H9 (cell line): ENCODE measurements at regions not wholly inside any gene's neighbourhood (a gene's known extent, or its start where the extent isn't known, plus 50 kb on each side); places are given as distances from the start of the nearest gene placed in this dataset.

Source experiments
- DNase-seq: peaks from one replicate; pipeline ENCODE4 v3.0.0-alpha.2; 2017
- H2AFZ ChIP-seq: one replicate; pipeline ENCODE4 v1.6.1; 2013; ENCODE audit warnings: mild to moderate bottlenecking, low read length, control low read depth, moderate library complexity
- H2AK5ac ChIP-seq: 2 replicates; pipeline ENCODE4 v1.6.1; 2013; ENCODE audit warnings: low read length, control low read depth, mixed read lengths; ENCODE audit not compliant: insufficient read length
- H2BK120ac ChIP-seq: one replicate; pipeline ENCODE4 v1.6.1; 2013; ENCODE audit warnings: low read depth, mild to moderate bottlenecking, low read length, control low read depth, inconsistent platforms; ENCODE audit not compliant: poor library complexity, severe bottlenecking
- H2BK12ac ChIP-seq: 2 replicates; pipeline ENCODE4 v1.6.1; 2013; ENCODE audit warnings: low read length, control low read depth, mixed read lengths, low read depth; ENCODE audit not compliant: insufficient read length
- H2BK15ac ChIP-seq: 2 replicates; pipeline ENCODE4 v1.6.1; 2013; ENCODE audit warnings: low read depth, low read length, control low read depth
- H2BK20ac ChIP-seq: one replicate; pipeline ENCODE4 v1.6.1; 2013; ENCODE audit warnings: low read depth, mild to moderate bottlenecking, low read length, control low read depth, inconsistent platforms; ENCODE audit not compliant: poor library complexity, severe bottlenecking
- H2BK5ac ChIP-seq: 2 replicates; pipeline ENCODE4 v1.6.1; 2013; ENCODE audit warnings: low read length, control low read depth, mixed read lengths; ENCODE audit not compliant: insufficient read length
- H3K14ac ChIP-seq: 2 replicates; pipeline ENCODE4 v1.6.1; 2013; ENCODE audit warnings: low read length, control low read depth; ENCODE audit not compliant: insufficient read depth
- H3K18ac ChIP-seq: 2 replicates; pipeline ENCODE4 v1.6.1; 2013; ENCODE audit warnings: low read depth, mild to moderate bottlenecking, mixed read lengths, low read length, control low read depth; ENCODE audit not compliant: insufficient read length
- H3K23ac ChIP-seq: 2 replicates; pipeline ENCODE4 v1.6.1; 2013; ENCODE audit warnings: low read length, control low read depth, mixed read lengths, low read depth; ENCODE audit not compliant: insufficient read length
- H3K23me2 ChIP-seq: 2 replicates; pipeline ENCODE4 v1.6.1; 2013; ENCODE audit warnings: low read depth, mild to moderate bottlenecking, mixed read lengths, low read length, control low read depth; ENCODE audit not compliant: insufficient read length, poor library complexity, severe bottlenecking
- H3K27ac ChIP-seq: 2 replicates; pipeline ENCODE4 v1.5.1; 2013; ENCODE audit warnings: low read length, control low read depth, mixed read lengths, low read depth; ENCODE audit not compliant: insufficient read length
- H3K27me3 ChIP-seq: 2 replicates; pipeline ENCODE4 v1.6.1; 2013; ENCODE audit warnings: low read length, control low read depth, inconsistent platforms; ENCODE audit not compliant: insufficient read depth
- H3K4ac ChIP-seq: 2 replicates; pipeline ENCODE4 v1.6.1; 2013; ENCODE audit warnings: low read depth, mild to moderate bottlenecking, control low read depth, inconsistent platforms, low read length, moderate library complexity
- H3K4me1 ChIP-seq: 2 replicates; pipeline ENCODE4 v1.6.1; 2013; ENCODE audit warnings: low read length, control low read depth, inconsistent platforms; ENCODE audit not compliant: insufficient read depth
- H3K4me2 ChIP-seq: 2 replicates; pipeline ENCODE4 v1.6.1; 2013; ENCODE audit warnings: low read length, control low read depth, mixed read lengths; ENCODE audit not compliant: insufficient read length, insufficient read depth
- H3K56ac ChIP-seq: 2 replicates; pipeline ENCODE4 v1.6.1; 2013; ENCODE audit warnings: low read depth, mild to moderate bottlenecking, mixed read lengths, low read length, control low read depth; ENCODE audit not compliant: insufficient read length
- H3K79me1 ChIP-seq: 2 replicates; pipeline ENCODE4 v1.6.1; 2013; ENCODE audit warnings: low read depth, mild to moderate bottlenecking, moderate library complexity, low read length, control low read depth, inconsistent platforms; ENCODE audit not compliant: insufficient read depth, poor library complexity, severe bottlenecking
- H3K79me2 ChIP-seq: 2 replicates; pipeline ENCODE4 v1.6.1; 2013; ENCODE audit warnings: low read length, control low read depth, inconsistent platforms; ENCODE audit not compliant: insufficient read depth
- H3K9ac ChIP-seq: 2 replicates; pipeline ENCODE4 v1.6.1; 2013; ENCODE audit warnings: low read length, control low read depth, mixed read lengths; ENCODE audit not compliant: insufficient read length; ENCODE audit errors: extremely low read depth
- H3K9me3 ChIP-seq: one replicate; pipeline ENCODE4 v1.6.1; 2013; ENCODE audit warnings: low read depth, low read length, inconsistent platforms; ENCODE audit not compliant: control insufficient read depth
- H3T11ph ChIP-seq: one replicate; pipeline ENCODE4 v1.6.1; 2013; ENCODE audit warnings: mild to moderate bottlenecking, low read length, control low read depth, inconsistent platforms
- H4K20me1 ChIP-seq: one replicate; pipeline ENCODE4 v1.6.1; 2013; ENCODE audit not compliant: control insufficient read depth, insufficient read length, insufficient read depth
- H4K5ac ChIP-seq: 2 replicates; pipeline ENCODE4 v1.6.1; 2013; ENCODE audit warnings: low read depth, mild to moderate bottlenecking, mixed read lengths, low read length, control low read depth; ENCODE audit not compliant: insufficient read length
- H4K8ac ChIP-seq: replicated peaks from 2 replicates; pipeline ENCODE4 v1.6.1; 2013; ENCODE audit warnings: low read length, control low read depth, mixed read lengths, low read depth; ENCODE audit not compliant: insufficient read length
- H4K91ac ChIP-seq: 2 replicates; pipeline ENCODE4 v1.6.1; 2013; ENCODE audit warnings: low read depth, mild to moderate bottlenecking, moderate library complexity, mixed read lengths, low read length, control low read depth; ENCODE audit not compliant: insufficient read length
- H3K27ac Mint-ChIP-seq, 3 experiments: 2 replicates in 2 of 3; 3 replicates in 1 of 3; pipeline ENCODE4 v1.8.0; 2020 to 2021; ENCODE audit warnings: mixed read lengths in 3 of 3, mild to moderate bottlenecking in 1 of 3, moderate library complexity in 1 of 3
- H3K27me3 Mint-ChIP-seq: 2 replicates; pipeline ENCODE4 v1.8.0; 2021; ENCODE audit warnings: low read depth, mild to moderate bottlenecking, moderate library complexity, mixed read lengths
- H3K36me3 Mint-ChIP-seq, 3 experiments: 2 replicates in 2 of 3; 3 replicates in 1 of 3; pipeline ENCODE4 v1.8.0; 2020 to 2021; ENCODE audit warnings: low read depth in 3 of 3, mixed read lengths in 3 of 3; ENCODE audit not compliant: insufficient read depth in 1 of 3
- H3K4me1 Mint-ChIP-seq, 2 experiments: 2 replicates each; pipeline ENCODE4 v1.8.0; 2020; ENCODE audit warnings: mixed read lengths in 2 of 2
- H3K4me3 Mint-ChIP-seq, 2 experiments: 2 replicates in 1 of 2; 3 replicates in 1 of 2; pipeline ENCODE4 v1.8.0; 2020 to 2021; ENCODE audit warnings: mild to moderate bottlenecking in 2 of 2, mixed read lengths in 2 of 2, moderate library complexity in 1 of 2
- H3K9me3 Mint-ChIP-seq, 2 experiments: 2 replicates in 1 of 2; 3 replicates in 1 of 2; pipeline ENCODE4 v1.8.0; 2020; ENCODE audit warnings: mild to moderate bottlenecking in 2 of 2, mixed read lengths in 2 of 2, moderate library complexity in 1 of 2
- WGBS: extraction: QIAGEN DNeasy Blood & Tissue Kit; methylation state at CpG from one replicate; pipeline ENCODE4 v1.1.7; 2013; ENCODE audit warnings: missing lambda C conversion rate, low lambda C conversion rate, mixed read lengths; ENCODE audit not compliant: insufficient read length; ENCODE audit errors: extremely low coverage; 5-methylcytosine and 5-hydroxymethylcytosine counted together
- TF ChIP-seq, protein P1 (sequence below): fragments of 200-600 bp; sonication (generic); conservative IDR thresholded peaks from 3 replicates; pipeline ENCODE4 v1.8.0; 2021; ENCODE audit warnings: antibody characterized with exemption, mild to moderate bottlenecking

DNA sequence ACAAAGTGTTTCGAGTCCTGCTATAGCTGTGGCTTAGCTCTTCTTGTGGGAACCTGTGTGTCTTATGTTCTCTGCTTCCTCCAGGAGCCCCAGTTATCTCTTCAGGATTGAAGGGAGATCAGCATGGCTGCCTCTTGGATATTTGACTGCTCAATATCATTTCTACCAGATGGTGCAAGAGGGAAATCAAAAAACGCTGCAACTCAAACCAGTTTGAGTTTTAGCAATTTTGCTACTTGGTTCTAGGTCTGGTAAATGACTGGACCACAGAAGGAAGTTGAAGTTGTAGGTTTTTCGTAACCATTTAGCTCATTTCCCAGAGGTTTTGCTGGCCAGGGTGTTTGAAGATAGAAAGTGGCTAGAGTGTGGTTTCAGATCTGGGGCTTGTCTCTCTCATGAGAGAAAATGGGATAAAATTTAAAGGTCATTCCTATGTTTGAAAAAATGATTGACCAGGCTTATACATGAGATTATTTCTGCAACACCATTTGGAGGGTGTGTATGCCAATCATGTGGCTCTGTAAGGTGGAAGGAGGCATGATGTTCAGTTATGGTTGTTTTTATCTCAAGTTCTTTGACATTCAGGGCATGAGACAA is 210.4 kb downstream of the SPRY1 start:
- H2AK5ac ChIP-seq: no peak overlapping the region
- H2BK120ac ChIP-seq: no peak overlapping the region
- no peak overlapping the region for H3T11ph ChIP-seq
- no peak overlapping the region for H2BK15ac ChIP-seq
- H3K4ac ChIP-seq: no peak overlapping the region
- WGBS: no CpG with 5 or more reads among the region's 3 CpGs
- no peak overlapping the region for H2AFZ ChIP-seq
- no peaks in the 10 kb centered on the region for H3K23me2 ChIP-seq
- no peaks in the 10 kb centered on the region for H3K9me3 ChIP-seq
- no peaks in the 10 kb centered on the region for H4K20me1 ChIP-seq
- no peak overlapping the region for H3K14ac ChIP-seq
- Mint-ChIP-seq H3K27ac (no peak overlapping the region), H3K36me3 (peaks cover 0 to 4% (median 0%) of the 10 kb centered on the region in 3 experiments; a peak in 1 of 7 replicates), H3K4me3 (no peak overlapping the region), H3K9me3 (no peaks in the 10 kb centered on the region), H3K4me1 (0 out of 4 replicates have a peak, but pooled peaks cover 0 to under 1% of the 10 kb centered on the region in 2 experiments), H3K27me3 (no peaks in the 10 kb centered on the region)
- no peak overlapping the region for H2BK20ac ChIP-seq
- no peak overlapping the region for H3K23ac ChIP-seq
- no peaks in the 10 kb centered on the region for H3K4me1 ChIP-seq
- H3K79me2 ChIP-seq: no peaks in the 10 kb centered on the region
- no peaks in the 10 kb centered on the region for H3K27me3 ChIP-seq
- H3K9ac ChIP-seq: no peak overlapping the region
- no peak overlapping the region for H3K18ac ChIP-seq
- TF ChIP-seq, protein P1, sequence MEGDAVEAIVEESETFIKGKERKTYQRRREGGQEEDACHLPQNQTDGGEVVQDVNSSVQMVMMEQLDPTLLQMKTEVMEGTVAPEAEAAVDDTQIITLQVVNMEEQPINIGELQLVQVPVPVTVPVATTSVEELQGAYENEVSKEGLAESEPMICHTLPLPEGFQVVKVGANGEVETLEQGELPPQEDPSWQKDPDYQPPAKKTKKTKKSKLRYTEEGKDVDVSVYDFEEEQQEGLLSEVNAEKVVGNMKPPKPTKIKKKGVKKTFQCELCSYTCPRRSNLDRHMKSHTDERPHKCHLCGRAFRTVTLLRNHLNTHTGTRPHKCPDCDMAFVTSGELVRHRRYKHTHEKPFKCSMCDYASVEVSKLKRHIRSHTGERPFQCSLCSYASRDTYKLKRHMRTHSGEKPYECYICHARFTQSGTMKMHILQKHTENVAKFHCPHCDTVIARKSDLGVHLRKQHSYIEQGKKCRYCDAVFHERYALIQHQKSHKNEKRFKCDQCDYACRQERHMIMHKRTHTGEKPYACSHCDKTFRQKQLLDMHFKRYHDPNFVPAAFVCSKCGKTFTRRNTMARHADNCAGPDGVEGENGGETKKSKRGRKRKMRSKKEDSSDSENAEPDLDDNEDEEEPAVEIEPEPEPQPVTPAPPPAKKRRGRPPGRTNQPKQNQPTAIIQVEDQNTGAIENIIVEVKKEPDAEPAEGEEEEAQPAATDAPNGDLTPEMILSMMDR: no peak
- H4K8ac ChIP-seq: no peak overlapping the region
- DNase-seq: no peak
- H3K56ac ChIP-seq: no peak overlapping the region
- no peak overlapping the region for H3K27ac ChIP-seq
- H4K5ac ChIP-seq: no peak overlapping the region
- H3K4me2 ChIP-seq: no peak overlapping the region
- H3K79me1 ChIP-seq: no peaks in the 10 kb centered on the region
- H2BK12ac ChIP-seq: no peak overlapping the region
- no peak overlapping the region for H2BK5ac ChIP-seq
- no peak overlapping the region for H4K91ac ChIP-seq
